ENCODE measurements at regions not wholly inside any gene's neighbourhood (a gene's known extent, or its start where the extent isn't known, plus 50 kb on each side); places are given as distances from the start of the nearest gene placed in this dataset.

DNA sequence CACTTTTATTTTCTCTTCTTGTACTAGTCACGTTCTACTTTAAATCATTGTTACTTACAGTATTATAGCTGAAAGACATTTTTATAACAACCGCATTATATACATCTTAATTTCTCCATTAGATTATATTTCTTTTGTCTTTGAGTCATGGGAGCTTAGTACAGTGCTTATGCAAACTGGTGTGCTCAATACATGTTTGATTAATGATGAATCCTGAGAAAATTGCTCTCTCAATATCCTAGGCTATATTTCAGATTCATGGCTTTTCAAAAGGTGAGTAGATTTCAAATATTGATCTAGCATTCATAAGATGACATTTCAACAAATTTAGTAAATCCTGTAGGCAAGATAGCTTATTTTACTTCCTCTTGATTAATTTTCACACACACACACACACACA lies 102.2 kb upstream of the FST start:
- TF ChIP-seq, protein P1, sequence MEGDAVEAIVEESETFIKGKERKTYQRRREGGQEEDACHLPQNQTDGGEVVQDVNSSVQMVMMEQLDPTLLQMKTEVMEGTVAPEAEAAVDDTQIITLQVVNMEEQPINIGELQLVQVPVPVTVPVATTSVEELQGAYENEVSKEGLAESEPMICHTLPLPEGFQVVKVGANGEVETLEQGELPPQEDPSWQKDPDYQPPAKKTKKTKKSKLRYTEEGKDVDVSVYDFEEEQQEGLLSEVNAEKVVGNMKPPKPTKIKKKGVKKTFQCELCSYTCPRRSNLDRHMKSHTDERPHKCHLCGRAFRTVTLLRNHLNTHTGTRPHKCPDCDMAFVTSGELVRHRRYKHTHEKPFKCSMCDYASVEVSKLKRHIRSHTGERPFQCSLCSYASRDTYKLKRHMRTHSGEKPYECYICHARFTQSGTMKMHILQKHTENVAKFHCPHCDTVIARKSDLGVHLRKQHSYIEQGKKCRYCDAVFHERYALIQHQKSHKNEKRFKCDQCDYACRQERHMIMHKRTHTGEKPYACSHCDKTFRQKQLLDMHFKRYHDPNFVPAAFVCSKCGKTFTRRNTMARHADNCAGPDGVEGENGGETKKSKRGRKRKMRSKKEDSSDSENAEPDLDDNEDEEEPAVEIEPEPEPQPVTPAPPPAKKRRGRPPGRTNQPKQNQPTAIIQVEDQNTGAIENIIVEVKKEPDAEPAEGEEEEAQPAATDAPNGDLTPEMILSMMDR (IDR thresholded peaks at IDR 0.05), result no peak
- no peak for TF ChIP-seq POLR2A (IDR thresholded peaks at IDR 0.05)
